OCI-LY3 (cell line): ENCODE measurements at regions not wholly inside any gene's neighbourhood (a gene's known extent, or its start where the extent isn't known, plus 50 kb on each side); places are given as distances from the start of the nearest gene placed in this dataset.

Experiments
- EZH2phosphoT487 ChIP-seq: fragments of 200-600 bp; shearing (Covaris generic); IDR thresholded peaks from 2 replicates; pipeline ENCODE4 v1.6.1; 2018; ENCODE audit warnings: antibody characterized with exemption, mixed run types, low read depth
- TF ChIP-seq, protein P1 (sequence below): fragments of 200-600, 300-600 bp; sonication (generic); IDR thresholded peaks from 2 replicates; pipeline ENCODE4 v1.5.1; 2014; ENCODE audit warnings: antibody characterized with exemption, low read length, low read depth

DNA sequence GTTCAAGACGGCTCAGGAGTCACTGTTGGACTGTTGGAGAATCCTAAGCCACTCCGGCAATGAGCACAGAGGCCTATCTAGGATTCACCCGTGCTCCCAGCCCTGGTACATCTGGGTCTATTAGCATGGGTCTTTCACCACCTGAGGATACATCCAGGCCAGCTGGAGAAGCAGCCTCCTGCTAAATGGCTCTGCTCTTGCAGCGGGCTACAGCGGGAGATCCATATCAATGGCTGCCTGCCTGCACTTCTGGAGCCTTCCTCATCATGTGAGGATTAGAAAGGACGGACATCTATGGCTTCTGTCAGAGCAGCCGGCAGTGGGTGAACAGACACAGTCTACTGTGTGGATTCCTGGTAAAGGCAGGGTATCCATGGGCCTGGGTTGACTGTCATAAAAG is 357.4 kb downstream of the MLLT3 start:
- TF ChIP-seq, protein P1, sequence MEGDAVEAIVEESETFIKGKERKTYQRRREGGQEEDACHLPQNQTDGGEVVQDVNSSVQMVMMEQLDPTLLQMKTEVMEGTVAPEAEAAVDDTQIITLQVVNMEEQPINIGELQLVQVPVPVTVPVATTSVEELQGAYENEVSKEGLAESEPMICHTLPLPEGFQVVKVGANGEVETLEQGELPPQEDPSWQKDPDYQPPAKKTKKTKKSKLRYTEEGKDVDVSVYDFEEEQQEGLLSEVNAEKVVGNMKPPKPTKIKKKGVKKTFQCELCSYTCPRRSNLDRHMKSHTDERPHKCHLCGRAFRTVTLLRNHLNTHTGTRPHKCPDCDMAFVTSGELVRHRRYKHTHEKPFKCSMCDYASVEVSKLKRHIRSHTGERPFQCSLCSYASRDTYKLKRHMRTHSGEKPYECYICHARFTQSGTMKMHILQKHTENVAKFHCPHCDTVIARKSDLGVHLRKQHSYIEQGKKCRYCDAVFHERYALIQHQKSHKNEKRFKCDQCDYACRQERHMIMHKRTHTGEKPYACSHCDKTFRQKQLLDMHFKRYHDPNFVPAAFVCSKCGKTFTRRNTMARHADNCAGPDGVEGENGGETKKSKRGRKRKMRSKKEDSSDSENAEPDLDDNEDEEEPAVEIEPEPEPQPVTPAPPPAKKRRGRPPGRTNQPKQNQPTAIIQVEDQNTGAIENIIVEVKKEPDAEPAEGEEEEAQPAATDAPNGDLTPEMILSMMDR = no peak
- no peak for TF ChIP-seq EZH2phosphoT487
